CD4-positive, alpha-beta T cell (primary cell): ENCODE measurements at regions not wholly inside any gene's neighbourhood (a gene's known extent, or its start where the extent isn't known, plus 50 kb on each side); places are given as distances from the start of the nearest gene placed in this dataset.

Experiments used
- ATAC-seq: fragments of 200-7000 bp; cut with Tn5 transposase; one replicate; pipeline ENCODE4 v1.10.0; 2022; ENCODE audit warnings: mild to moderate bottlenecking; ENCODE audit not compliant: poor library complexity
- CTCF ChIA-PET: fragments of 350-600 bp; sonication (Branson Sonifier 250); formaldehyde crosslinking; loops from one replicate; lab custom pipeline; 2021; ENCODE audit warnings: antibody characterized with exemption, inconsistent platforms; lab: Charles Lee
- POLR2A ChIA-PET: fragments of 350-600 bp; sonication (Branson Sonifier 250); formaldehyde crosslinking; loops from one replicate; lab custom pipeline; 2021; ENCODE audit warnings: antibody characterized with exemption, inconsistent platforms; lab: Charles Lee
- DNase-seq, 14 experiments: peaks; one replicate each; pipeline ENCODE4 v3.0.0-alpha.2; 2013 to 2020; ENCODE audit warnings: mixed read lengths in 2 of 14
- H3K27ac ChIP-seq, 2 donors: one replicate each; pipeline versions ENCODE4 v1.5.1 to v1.7.0; 2013; ENCODE audit warnings: low read length in 2 of 2, low read depth in 1 of 2, mild to moderate bottlenecking in 1 of 2
- H3K27me3 ChIP-seq, 2 experiments: 1 replicate in 1 of 2; 2 replicates in 1 of 2; pipeline versions ENCODE4 v1.6.1 to v1.7.0; 2013; ENCODE audit warnings: low read length in 2 of 2, control low read depth in 1 of 2, mild to moderate bottlenecking in 1 of 2, moderate library complexity in 1 of 2; ENCODE audit not compliant: insufficient read depth in 2 of 2, control insufficient read depth in 1 of 2
- H3K36me3 ChIP-seq: one replicate; pipeline ENCODE4 v1.6.1; 2013; ENCODE audit warnings: low read length, control low read depth; ENCODE audit not compliant: insufficient read depth
- H3K4me1 ChIP-seq: one replicate; pipeline ENCODE4 v1.6.1; 2013; ENCODE audit warnings: low read length, control low read depth; ENCODE audit not compliant: insufficient read depth
- H3K4me3 ChIP-seq: one replicate; pipeline ENCODE4 v1.5.1; 2013; ENCODE audit warnings: mild to moderate bottlenecking, low read length, moderate library complexity
- H3K9me3 ChIP-seq, 2 experiments: 1 replicate in 1 of 2; 2 replicates in 1 of 2; pipeline versions ENCODE4 v1.6.1 to v1.7.0; 2013; ENCODE audit warnings: low read length in 2 of 2, mild to moderate bottlenecking in 2 of 2, control low read depth in 1 of 2, moderate library complexity in 1 of 2; ENCODE audit not compliant: control insufficient read depth in 1 of 2, insufficient read depth in 1 of 2
- H3K27ac Mint-ChIP-seq: one replicate; pipeline ENCODE4 v1.8.0; 2020; ENCODE audit warnings: mixed read lengths
- H3K27me3 Mint-ChIP-seq: one replicate; pipeline ENCODE4 v1.8.0; 2021; ENCODE audit warnings: mixed read lengths
- H3K36me3 Mint-ChIP-seq: one replicate; pipeline ENCODE4 v1.8.0; 2021; ENCODE audit warnings: low read depth, mixed read lengths
- H3K4me1 Mint-ChIP-seq: one replicate; pipeline ENCODE4 v1.8.0; 2021; ENCODE audit warnings: low read depth, mixed read lengths
- H3K4me3 Mint-ChIP-seq: one replicate; pipeline ENCODE4 v1.8.0; 2020; ENCODE audit warnings: mild to moderate bottlenecking, mixed read lengths
- H3K9me3 Mint-ChIP-seq: one replicate; pipeline ENCODE4 v1.8.0; 2020; ENCODE audit warnings: mixed read lengths
- intact Hi-C, 2 experiments: fragments of 100-400 bp; cut with DNase I in 1 of 2; cut with micrococcal nuclease in 1 of 2; formaldehyde crosslinking; loops; one replicate each; pipeline versions ENCODE4 v1.15.1 to v1.9.0; 2023 to 2025; cut with DNase I, micrococcal nuclease
- TF ChIP-seq, protein P1 (sequence below): fragments of 200-600 bp; IDR thresholded peaks from one replicate; pipeline ENCODE4 v1.8.0; 2022; ENCODE audit warnings: antibody characterized with exemption, mild to moderate bottlenecking

DNA sequence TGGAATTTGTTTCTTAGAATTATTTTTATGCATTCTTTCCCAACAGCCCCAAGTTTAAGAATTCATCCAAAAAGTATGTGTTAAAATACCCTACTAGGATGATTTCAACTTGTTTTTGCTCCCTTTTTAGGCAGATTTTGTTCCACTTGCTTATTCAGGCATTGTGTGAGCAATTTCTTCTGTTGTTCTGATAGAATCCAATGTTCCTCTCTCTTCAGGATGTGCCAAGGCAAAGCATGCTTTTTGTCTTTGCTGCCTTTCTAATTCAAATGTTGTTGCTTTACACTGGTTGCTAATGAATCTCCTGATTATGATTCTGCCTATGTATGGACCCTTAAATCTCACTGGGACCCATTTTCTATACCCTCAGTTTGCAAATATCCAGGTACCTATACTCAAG, 131.2 kb upstream of the ARHGAP42 start:
- Mint-ChIP-seq H3K27me3 (no peaks in the 10 kb centered on the region), H3K4me1 (no peaks in the 10 kb centered on the region), H3K27ac (no peak overlapping the region), H3K4me3 (no peak overlapping the region), H3K9me3 (peaks cover 2% of the 10 kb centered on the region), H3K36me3 (no peaks in the 10 kb centered on the region)
- Histone ChIP-seq H3K36me3 (no peaks in the 10 kb centered on the region), H3K9me3 (peaks cover 0 to 3% of the 10 kb centered on the region in 2 experiments), H3K27ac (no peak overlapping the region), H3K4me1 (no peaks in the 10 kb centered on the region), H3K27me3 (no peaks in the 10 kb centered on the region), H3K4me3 (no peak overlapping the region)
- POLR2A ChIA-PET: no interaction called here
- DNase-seq (no peak), ATAC-seq (no peak)
- TF ChIP-seq, protein P1, sequence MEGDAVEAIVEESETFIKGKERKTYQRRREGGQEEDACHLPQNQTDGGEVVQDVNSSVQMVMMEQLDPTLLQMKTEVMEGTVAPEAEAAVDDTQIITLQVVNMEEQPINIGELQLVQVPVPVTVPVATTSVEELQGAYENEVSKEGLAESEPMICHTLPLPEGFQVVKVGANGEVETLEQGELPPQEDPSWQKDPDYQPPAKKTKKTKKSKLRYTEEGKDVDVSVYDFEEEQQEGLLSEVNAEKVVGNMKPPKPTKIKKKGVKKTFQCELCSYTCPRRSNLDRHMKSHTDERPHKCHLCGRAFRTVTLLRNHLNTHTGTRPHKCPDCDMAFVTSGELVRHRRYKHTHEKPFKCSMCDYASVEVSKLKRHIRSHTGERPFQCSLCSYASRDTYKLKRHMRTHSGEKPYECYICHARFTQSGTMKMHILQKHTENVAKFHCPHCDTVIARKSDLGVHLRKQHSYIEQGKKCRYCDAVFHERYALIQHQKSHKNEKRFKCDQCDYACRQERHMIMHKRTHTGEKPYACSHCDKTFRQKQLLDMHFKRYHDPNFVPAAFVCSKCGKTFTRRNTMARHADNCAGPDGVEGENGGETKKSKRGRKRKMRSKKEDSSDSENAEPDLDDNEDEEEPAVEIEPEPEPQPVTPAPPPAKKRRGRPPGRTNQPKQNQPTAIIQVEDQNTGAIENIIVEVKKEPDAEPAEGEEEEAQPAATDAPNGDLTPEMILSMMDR: no peak
- CTCF ChIA-PET: no interaction called here
- intact Hi-C loops: no loop called here

DNA sequence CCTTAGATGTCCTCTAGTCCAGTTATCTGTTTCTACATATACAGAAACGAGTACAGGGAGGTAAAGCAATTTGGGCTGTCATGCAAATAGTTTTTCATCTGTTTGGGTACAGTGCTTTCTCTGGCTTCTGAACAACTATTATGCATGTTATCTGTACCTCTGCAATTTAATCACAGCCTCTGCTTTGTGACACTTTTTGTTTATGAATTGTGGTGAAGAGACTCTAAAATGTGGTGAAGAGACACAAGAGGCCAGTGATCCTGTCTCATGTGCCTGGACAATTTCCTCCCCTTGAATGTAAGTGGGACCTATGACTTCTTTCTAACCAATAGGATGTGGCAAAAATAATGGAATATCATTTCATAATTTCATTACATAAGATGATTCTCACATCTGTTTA, 130.3 kb upstream of the ARHGAP42 start:
- intact Hi-C loops: no loop called here
- ChIA-PET CTCF (no interaction called here), POLR2A (no interaction called here)
- Mint-ChIP-seq H3K4me3 (no peak overlapping the region), H3K27me3 (no peaks in the 10 kb centered on the region), H3K36me3 (no peaks in the 10 kb centered on the region), H3K9me3 (peaks cover 2% of the 10 kb centered on the region), H3K4me1 (no peaks in the 10 kb centered on the region), H3K27ac (no peak overlapping the region)
- ATAC-seq (no peak), DNase-seq (no peak)
- Histone ChIP-seq H3K9me3 (peaks cover 0 to 3% of the 10 kb centered on the region in 2 experiments), H3K4me3 (no peak overlapping the region), H3K36me3 (no peaks in the 10 kb centered on the region), H3K4me1 (no peaks in the 10 kb centered on the region), H3K27ac (no peak overlapping the region), H3K27me3 (no peaks in the 10 kb centered on the region)
- TF ChIP-seq, protein P1: no peak

DNA sequence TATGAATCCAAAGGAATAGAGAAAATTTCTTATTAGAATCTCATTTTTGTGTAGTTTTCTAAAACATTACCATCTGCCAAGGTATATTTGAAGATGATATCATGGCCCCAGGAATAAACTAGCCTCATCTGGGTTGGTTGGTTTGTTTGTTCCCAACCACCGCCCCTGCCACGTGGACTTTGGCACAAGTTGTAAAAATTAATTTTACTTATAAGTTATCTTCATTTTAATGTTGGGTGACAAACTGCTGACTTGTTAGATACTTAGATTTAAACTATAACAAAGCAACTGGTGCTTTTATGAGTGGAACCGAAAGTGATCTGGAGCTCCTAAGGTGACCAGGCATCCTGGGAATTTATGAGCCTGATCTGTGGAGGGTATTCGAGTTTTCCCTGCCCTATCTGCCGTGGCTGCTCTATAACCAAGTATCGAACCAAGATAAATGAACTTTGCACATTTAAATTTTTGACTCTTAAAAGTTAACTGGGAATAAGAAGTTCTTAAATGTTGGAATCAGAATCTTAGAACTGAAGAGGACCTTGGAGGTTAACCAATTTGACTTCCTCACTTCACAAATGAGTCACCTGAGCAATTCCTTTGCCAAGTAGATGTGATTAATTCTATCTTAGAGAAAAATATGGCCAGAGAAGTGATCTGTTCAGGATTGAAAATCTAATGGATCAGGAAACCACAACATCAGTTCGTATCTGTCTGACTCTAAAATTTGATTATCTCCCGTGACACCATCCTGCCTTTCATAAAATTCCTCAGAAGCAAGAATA, 129.1 kb upstream of the ARHGAP42 start:
- ChIA-PET POLR2A (no interaction called here), CTCF (no interaction called here)
- Histone ChIP-seq H3K27ac (no peak overlapping the region), H3K4me1 (no peaks in the 10 kb centered on the region), H3K4me3 (no peak overlapping the region), H3K9me3 (no peaks in the 10 kb centered on the region), H3K36me3 (no peaks in the 10 kb centered on the region), H3K27me3 (no peaks in the 10 kb centered on the region)
- Mint-ChIP-seq H3K9me3 (peaks cover 2% of the 10 kb centered on the region), H3K4me1 (no peaks in the 10 kb centered on the region), H3K27me3 (no peaks in the 10 kb centered on the region), H3K27ac (no peak overlapping the region), H3K36me3 (no peaks in the 10 kb centered on the region), H3K4me3 (no peak overlapping the region)
- intact Hi-C loops: no loop called here
- ATAC-seq (no peak), DNase-seq (no peak)
- TF ChIP-seq, protein P1: no peak
